CD14-positive monocyte (primary cell): ENCODE measurements at regions not wholly inside any gene's neighbourhood (a gene's known extent, or its start where the extent isn't known, plus 50 kb on each side); places are given as distances from the start of the nearest gene placed in this dataset.

Source experiments
- DNase-seq, 3 donors: peaks; one replicate each; pipeline ENCODE4 v3.0.0-alpha.2; 2011 to 2022
- H2AFZ ChIP-seq: 2 replicates; pipeline ENCODE4 v1.6.0; 2012; ENCODE audit warnings: mild to moderate bottlenecking, low read depth, low read length, inconsistent platforms; ENCODE audit not compliant: insufficient read depth, poor library complexity, severe bottlenecking
- H3K27ac ChIP-seq, 2 donors: 1 replicate in 1 of 2; 2 replicates in 1 of 2; pipeline ENCODE4 v1.5.1; 2012 to 2013; ENCODE audit warnings: low read length in 2 of 2, control low read depth in 1 of 2, inconsistent platforms in 1 of 2, low read depth in 1 of 2, mild to moderate bottlenecking in 1 of 2
- H3K27me3 ChIP-seq, 2 donors: one replicate each; pipeline versions ENCODE4 v1.6.0 to v1.6.1; 2011 to 2013; ENCODE audit warnings: low read length in 2 of 2; ENCODE audit not compliant: control insufficient read depth in 2 of 2, insufficient read depth in 2 of 2
- H3K36me3 ChIP-seq, 2 donors: replicated peaks in 1 of 2; 1 replicate in 1 of 2; 2 replicates in 1 of 2; pipeline versions ENCODE4 v1.5.1 to v1.6.1; 2012 to 2013; ENCODE audit warnings: low read length in 2 of 2, control low read depth in 1 of 2, inconsistent platforms in 1 of 2, mild to moderate bottlenecking in 1 of 2; ENCODE audit not compliant: insufficient read depth in 2 of 2, control insufficient read depth in 1 of 2
- H3K4me1 ChIP-seq, 2 donors: 1 replicate in 1 of 2; 2 replicates in 1 of 2; pipeline versions ENCODE4 v1.5.1 to v1.6.1; 2012 to 2013; ENCODE audit warnings: low read length in 2 of 2, control low read depth in 1 of 2, inconsistent platforms in 1 of 2, mild to moderate bottlenecking in 1 of 2, moderate library complexity in 1 of 2; ENCODE audit not compliant: insufficient read depth in 2 of 2, control insufficient read depth in 1 of 2
- H3K4me2 ChIP-seq: replicated peaks from 2 replicates; pipeline ENCODE3; 2012; ENCODE audit warnings: low read length, moderate library complexity, mild to moderate bottlenecking; ENCODE audit not compliant: poor library complexity, severe bottlenecking; ENCODE audit errors: extremely low read depth
- H3K4me3 ChIP-seq, 3 experiments: fragments of 200-600 bp in 1 of 3; sonication (generic) in 1 of 3; replicated peaks in 1 of 3; 1 replicate in 2 of 3; 2 replicates in 1 of 3; pipeline ENCODE4 v1.5.1; 2011 to 2013; ENCODE audit warnings: low read length in 3 of 3, mild to moderate bottlenecking in 3 of 3, control low read depth in 2 of 3, low read depth in 2 of 3, inconsistent platforms in 1 of 3, moderate library complexity in 1 of 3
- H3K79me2 ChIP-seq: 2 replicates; pipeline ENCODE4 v1.6.0; 2012; ENCODE audit warnings: mild to moderate bottlenecking, control low read depth, inconsistent platforms, low read length, moderate library complexity; ENCODE audit not compliant: insufficient read depth
- H3K9ac ChIP-seq: 2 replicates; pipeline ENCODE4 v1.6.0; 2017; ENCODE audit warnings: low read length, mild to moderate bottlenecking; ENCODE audit not compliant: insufficient read depth, poor library complexity, severe bottlenecking
- H3K9me3 ChIP-seq, 2 donors: replicated peaks in 1 of 2; 1 replicate in 1 of 2; 2 replicates in 1 of 2; pipeline versions ENCODE4 v1.5.1 to v1.6.1; 2012 to 2013; ENCODE audit warnings: low read length in 2 of 2, control low read depth in 1 of 2; ENCODE audit not compliant: control insufficient read depth in 1 of 2, insufficient read depth in 1 of 2
- H4K20me1 ChIP-seq: 2 replicates; pipeline ENCODE4 v1.6.0; 2012; ENCODE audit warnings: mild to moderate bottlenecking, low read length, control low read depth, moderate library complexity; ENCODE audit not compliant: insufficient read depth
- H3K27ac Mint-ChIP-seq, 7 donors: one replicate each; pipeline ENCODE4 v1.8.0; 2020; ENCODE audit warnings: mild to moderate bottlenecking in 7 of 7, mixed read lengths in 7 of 7, moderate library complexity in 6 of 7, inconsistent platforms in 2 of 7
- H3K27me3 Mint-ChIP-seq, 3 donors: one replicate each; pipeline ENCODE4 v1.8.0; 2021 to 2022; ENCODE audit warnings: low read depth in 3 of 3, mild to moderate bottlenecking in 3 of 3, mixed read lengths in 3 of 3, moderate library complexity in 3 of 3, inconsistent platforms in 1 of 3
- H3K36me3 Mint-ChIP-seq, 2 donors: one replicate each; pipeline ENCODE4 v1.8.0; 2020; ENCODE audit warnings: mixed read lengths in 2 of 2, inconsistent platforms in 1 of 2, mild to moderate bottlenecking in 1 of 2
- H3K4me1 Mint-ChIP-seq: one replicate; pipeline ENCODE4 v1.8.0; 2020; ENCODE audit warnings: mild to moderate bottlenecking, mixed read lengths
- H3K4me3 Mint-ChIP-seq, 2 donors: one replicate each; pipeline ENCODE4 v1.8.0; 2020; ENCODE audit warnings: mild to moderate bottlenecking in 2 of 2, mixed read lengths in 2 of 2, moderate library complexity in 1 of 2
- H3K9me3 Mint-ChIP-seq, 7 donors: one replicate each; pipeline ENCODE4 v1.8.0; 2020 to 2022; ENCODE audit warnings: mixed read lengths in 7 of 7, mild to moderate bottlenecking in 6 of 7, moderate library complexity in 6 of 7, inconsistent platforms in 2 of 7
- WGBS: methylation state at CpG from one replicate; pipeline ENCODE4 v1.1.5; 2013; ENCODE audit warnings: missing lambda C conversion rate; ENCODE audit not compliant: insufficient coverage; 5-methylcytosine and 5-hydroxymethylcytosine counted together
- intact Hi-C, 2 donors: fragments of 100-400 bp; cut with micrococcal nuclease; formaldehyde crosslinking; loops; one replicate each; pipeline versions ENCODE4 v1.15.0 to v1.15.1; 2023
- TF ChIP-seq, protein P1 (sequence below): fragments of 200-600 bp; IDR thresholded peaks from one replicate; pipeline ENCODE4 v1.8.0; 2022; ENCODE audit warnings: antibody characterized with exemption, mild to moderate bottlenecking

DNA sequence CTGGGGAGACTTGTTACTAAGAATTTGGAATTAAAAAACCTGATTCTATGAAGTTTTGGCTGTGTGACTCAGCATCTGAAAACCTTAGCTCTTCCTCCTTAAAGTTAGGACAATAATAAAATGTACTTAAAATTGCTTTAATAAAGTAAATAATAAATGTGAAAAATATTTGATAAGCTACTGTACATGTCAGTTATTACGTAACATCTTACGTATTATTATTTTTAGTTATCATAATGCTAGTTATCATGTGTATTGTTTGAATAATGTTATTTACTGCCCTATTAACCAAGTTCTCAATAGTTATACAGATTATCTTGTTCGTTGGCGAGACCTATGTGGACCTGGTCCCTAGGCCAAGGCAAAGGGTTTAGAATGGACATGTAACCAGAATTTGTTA, 449.2 kb upstream of the ADGRL3 start:
- Histone ChIP-seq H3K9ac (no peak overlapping the region), H3K4me3 (no peak overlapping the region), H3K27ac (no peak overlapping the region), H4K20me1 (no peaks in the 10 kb centered on the region), H2AFZ (no peak overlapping the region), H3K27me3 (no peaks in the 10 kb centered on the region), H3K36me3 (no peaks in the 10 kb centered on the region), H3K4me1 (no peaks in the 10 kb centered on the region), H3K79me2 (no peaks in the 10 kb centered on the region), H3K9me3 (no peaks in the 10 kb centered on the region), H3K4me2 (no peak overlapping the region)
- no peak overlapping the region for H3K4me3 Mint-ChIP-seq
- intact Hi-C loops = no loop called here
- H3K27me3 Mint-ChIP-seq = no peaks in the 10 kb centered on the region
- DNase-seq = no peak
- no peak overlapping the region for H3K27ac Mint-ChIP-seq
- TF ChIP-seq, protein P1, sequence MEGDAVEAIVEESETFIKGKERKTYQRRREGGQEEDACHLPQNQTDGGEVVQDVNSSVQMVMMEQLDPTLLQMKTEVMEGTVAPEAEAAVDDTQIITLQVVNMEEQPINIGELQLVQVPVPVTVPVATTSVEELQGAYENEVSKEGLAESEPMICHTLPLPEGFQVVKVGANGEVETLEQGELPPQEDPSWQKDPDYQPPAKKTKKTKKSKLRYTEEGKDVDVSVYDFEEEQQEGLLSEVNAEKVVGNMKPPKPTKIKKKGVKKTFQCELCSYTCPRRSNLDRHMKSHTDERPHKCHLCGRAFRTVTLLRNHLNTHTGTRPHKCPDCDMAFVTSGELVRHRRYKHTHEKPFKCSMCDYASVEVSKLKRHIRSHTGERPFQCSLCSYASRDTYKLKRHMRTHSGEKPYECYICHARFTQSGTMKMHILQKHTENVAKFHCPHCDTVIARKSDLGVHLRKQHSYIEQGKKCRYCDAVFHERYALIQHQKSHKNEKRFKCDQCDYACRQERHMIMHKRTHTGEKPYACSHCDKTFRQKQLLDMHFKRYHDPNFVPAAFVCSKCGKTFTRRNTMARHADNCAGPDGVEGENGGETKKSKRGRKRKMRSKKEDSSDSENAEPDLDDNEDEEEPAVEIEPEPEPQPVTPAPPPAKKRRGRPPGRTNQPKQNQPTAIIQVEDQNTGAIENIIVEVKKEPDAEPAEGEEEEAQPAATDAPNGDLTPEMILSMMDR = no peak
- peaks cover 0 to 1% (median 0%) of the 10 kb centered on the region in 7 donors for H3K9me3 Mint-ChIP-seq
- H3K36me3 Mint-ChIP-seq = no peaks in the 10 kb centered on the region
- H3K4me1 Mint-ChIP-seq = no peaks in the 10 kb centered on the region
- WGBS = no CpG with 5 or more reads among the region's 4 CpGs

DNA sequence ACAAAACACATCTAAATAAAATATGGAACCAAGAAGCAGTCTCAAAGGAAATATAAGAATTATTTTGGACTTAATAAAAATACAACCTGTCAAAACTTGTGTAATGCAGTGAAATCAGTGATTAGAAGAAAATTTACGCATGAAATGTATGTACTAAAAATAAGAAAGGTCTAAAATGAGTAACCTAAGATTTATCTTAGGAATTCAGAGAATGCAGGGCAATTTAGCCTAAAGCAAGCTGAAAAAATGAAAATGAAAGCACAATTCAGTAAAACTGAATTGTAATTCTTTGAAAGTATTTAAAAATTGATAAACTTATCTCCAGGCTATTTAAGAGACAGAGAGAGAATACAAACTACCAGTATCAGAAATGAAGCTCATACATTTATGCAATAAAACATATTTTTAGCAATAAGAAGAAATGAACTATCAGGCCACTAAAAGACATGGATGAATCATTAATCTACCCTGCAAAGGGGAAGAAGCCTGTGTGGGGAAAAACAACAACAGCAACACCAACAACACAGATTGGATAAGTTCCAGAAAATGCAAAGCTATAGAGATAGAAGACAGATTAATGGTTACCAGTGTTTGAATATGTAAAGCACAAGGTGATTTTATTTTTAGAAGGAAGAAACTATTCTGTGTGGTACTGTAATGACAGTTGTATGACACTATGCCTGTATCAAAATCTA, 442.0 kb upstream of the ADGRL3 start:
- no peak overlapping the region for H3K4me3 ChIP-seq
- no peak overlapping the region for H3K9ac ChIP-seq
- H3K79me2 ChIP-seq = no peaks in the 10 kb centered on the region
- TF ChIP-seq, protein P1 = no peak
- no CpG with 5 or more reads among the region's 1 CpG for WGBS
- H3K4me1 ChIP-seq = no peaks in the 10 kb centered on the region
- H3K27ac Mint-ChIP-seq = no peak overlapping the region
- H3K4me3 Mint-ChIP-seq = no peak overlapping the region
- no peak overlapping the region for H3K4me2 ChIP-seq
- H3K9me3 Mint-ChIP-seq = peaks cover 0 to 5% (median 2%) of the 10 kb centered on the region in 7 donors
- no peaks in the 10 kb centered on the region for H3K36me3 Mint-ChIP-seq
- no peaks in the 10 kb centered on the region for H4K20me1 ChIP-seq
- no peak overlapping the region for H3K27ac ChIP-seq
- intact Hi-C loops = no loop called here
- no peaks in the 10 kb centered on the region for H3K4me1 Mint-ChIP-seq
- no peaks in the 10 kb centered on the region for H3K27me3 ChIP-seq
- no peak overlapping the region for H2AFZ ChIP-seq
- no peaks in the 10 kb centered on the region for H3K36me3 ChIP-seq
- DNase-seq = no peak
- no peaks in the 10 kb centered on the region for H3K9me3 ChIP-seq
- H3K27me3 Mint-ChIP-seq = no peaks in the 10 kb centered on the region
